ENCODE measurements at regions not wholly inside any gene's neighbourhood (a gene's known extent, or its start where the extent isn't known, plus 50 kb on each side); places are given as distances from the start of the nearest gene placed in this dataset.
A peak's percentile ranks its signal among the peaks of the same experiment; 100 is the strongest.
"Not testable (repeated sequence)": the region's sequence is repeated elsewhere in the genome, so short reads cannot be mapped to it uniquely, and the experiment has no call there.

DNA sequence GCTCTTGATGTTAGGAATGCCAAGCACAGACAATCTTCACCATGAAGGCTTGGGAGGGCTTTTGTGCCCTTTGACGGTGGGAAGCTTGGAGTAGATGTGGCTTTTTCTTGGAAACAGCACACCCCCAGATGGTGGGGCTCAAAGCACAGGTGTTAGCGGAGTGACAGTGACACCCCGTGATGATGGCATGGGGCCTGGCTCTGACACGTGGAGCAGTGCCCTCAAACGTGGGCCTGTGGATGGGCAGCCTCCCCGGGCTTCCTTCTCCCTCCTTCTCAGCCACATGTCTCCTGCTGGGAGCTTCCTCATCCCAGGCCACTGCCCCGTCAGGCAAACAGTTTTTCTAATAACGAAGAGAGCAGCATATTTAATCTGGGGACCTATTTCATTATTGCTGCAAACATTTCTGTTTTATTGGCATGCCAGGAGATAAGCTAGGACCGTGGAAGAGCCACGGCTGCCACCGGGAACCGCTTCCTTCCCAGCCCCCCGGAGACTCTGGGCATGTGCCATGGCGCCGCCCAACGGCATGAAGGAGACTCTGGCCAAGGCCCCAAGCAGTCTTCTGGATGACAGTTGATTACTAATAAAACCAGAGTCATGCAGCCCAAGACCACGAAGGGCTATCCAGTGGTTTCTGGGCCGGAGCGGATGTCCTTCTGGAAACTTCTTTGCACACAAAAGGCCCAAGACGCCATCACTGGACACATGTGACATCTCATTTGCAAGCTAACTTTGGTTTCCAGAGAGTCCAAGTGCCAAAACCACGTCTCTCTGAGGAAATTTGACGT, 280.3 kb upstream of the FOXF1 start:
- no peak for DNase-seq (ENCODE audit: low spot score)

DNA sequence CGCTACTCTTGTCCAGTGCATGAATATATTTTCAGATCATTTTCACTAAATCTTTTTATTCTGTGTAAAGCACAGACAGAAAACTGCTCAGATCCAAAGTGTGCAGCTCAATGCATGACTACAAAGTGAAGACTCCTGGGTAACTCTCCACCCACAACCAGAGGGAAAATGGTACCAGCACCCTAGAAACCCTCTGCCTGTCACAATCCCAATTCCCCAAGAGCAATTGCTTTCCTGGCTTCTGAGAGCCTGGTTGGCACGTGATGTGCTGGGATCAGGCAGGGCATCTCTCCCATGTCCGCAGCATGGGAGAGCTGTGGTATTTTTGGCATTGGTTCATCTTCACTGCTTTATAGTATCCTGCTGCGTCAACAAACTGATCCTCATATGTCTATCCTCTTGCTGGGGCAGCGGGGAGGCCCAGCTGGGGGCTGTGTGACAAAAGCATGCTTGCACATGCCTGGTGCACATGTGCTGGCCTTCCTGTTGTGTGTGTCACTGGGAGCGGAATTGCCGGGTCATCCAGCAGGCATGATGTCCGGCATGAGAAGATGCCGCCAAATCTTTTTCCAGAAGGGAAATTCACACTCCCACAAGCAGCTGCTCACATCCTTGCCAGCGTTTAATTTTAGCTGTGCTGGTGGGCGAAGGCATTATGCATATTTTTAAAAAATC, 278.9 kb upstream of the FOXF1 start:
- DNase-seq (ENCODE audit: low spot score), result no peak

DNA sequence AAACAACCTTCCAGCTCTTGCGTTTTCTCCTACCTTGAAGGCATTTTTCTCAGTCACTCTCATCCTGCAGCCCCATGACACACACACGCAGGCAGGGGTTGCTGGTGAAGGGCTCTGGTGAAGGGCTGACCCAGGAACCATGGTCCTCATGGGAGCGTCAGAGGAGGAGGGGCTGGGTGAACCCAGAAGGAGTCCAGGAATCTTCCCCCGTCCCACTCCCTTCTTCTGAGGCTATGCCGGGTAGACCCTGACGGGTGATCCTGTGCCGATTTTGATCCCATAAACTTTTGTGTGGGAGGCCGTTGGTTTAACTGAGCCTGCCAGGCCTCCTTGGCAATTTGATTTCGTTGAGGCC, 278.4 kb upstream of the FOXF1 start:
- no peak for DNase-seq (ENCODE audit: low spot score)

DNA sequence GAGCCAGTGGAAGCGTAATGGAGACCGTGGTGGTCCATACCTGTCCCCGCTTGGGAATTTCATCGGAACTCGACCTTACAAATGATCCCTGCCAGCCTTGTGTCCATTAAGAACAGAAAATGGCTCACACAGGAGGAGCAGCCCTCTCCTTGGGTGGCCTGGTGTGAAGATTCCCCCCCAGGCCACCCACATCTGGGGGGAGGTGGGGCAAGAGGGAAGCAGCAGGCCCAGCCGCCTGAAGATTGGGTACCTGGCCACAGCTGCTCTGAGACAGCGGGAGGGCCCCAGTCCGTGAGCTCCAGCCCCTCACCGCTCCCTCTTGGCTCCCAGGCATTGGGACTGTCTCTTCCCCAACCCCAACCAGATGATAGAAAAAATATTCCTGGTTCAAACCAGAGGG, 277.8 kb upstream of the FOXF1 start:
- no peak for DNase-seq (ENCODE audit: low spot score)

DNA sequence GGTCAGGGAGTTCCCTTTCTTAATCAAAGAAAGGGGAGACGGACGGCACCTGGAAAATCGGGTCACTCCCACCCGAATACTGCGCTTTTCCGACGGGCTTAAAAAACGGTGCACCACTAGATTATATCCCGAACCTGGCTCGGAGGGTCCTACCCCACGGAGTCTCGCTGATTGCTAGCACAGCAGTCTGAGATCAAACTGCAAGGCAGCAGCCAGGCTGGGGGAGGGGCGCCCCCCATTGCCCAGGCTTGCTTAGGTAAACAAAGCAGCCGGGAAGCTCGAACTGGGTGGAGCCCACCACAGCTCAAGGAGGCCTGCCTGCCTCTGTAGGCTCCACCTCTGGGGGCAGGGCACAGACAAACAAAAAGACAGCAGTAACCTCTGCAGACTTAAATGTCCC, 276.8 kb upstream of the FOXF1 start:
- DNase-seq (ENCODE audit: low spot score), result not testable (repeated sequence)

DNA sequence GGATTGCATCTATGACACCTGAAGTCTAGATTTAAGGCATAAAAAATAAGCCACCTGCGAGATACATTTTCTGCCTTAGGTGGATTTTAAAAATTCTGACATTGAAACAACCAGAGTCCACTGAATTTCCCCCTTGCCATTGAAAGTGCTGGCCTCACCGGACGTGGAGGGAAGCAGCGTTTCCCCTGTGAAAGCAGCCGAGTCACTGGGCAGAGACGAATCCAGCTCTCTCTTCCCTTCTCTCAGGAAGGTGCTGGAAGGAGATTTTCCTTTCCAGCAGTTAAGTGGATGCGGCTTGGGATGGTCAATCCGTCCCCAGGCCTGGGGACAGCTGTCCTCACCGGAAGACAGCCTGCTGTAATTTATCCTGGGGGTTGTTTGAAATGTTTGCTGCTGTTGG, 270.9 kb upstream of the FOXF1 start:
- no peak for DNase-seq (ENCODE audit: low spot score)

DNA sequence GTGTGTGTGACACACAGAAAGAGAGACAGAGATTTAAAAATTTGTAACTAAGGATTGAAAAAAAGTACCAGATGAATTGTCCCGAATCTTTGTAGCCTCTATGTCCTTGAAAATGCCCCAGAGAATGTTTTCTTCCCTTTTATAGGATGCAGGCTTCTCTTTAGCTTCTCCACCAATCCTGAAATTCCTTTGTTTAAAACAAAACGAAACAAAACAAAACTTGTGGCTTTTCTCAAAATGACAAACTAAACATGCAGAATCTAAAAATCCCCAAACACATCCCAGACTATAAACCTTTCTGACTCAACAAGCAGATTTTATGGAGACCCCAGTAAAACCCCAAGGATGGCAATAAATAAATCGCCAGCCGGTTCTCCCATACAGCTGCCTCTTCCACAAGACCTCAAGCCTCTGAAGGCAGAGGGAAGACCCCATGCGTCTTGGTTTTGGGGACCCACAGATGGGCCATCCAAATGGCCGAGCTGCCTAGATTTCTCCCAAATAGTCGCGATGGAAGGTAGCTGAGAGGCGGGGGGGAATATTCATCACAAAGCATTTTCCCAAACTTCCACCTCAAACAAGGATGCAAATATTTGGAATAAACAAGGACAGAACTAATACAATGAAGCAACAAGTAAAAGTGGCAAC, 269.5 kb upstream of the FOXF1 start:
- DNase-seq (ENCODE audit: low spot score), result no peak

DNA sequence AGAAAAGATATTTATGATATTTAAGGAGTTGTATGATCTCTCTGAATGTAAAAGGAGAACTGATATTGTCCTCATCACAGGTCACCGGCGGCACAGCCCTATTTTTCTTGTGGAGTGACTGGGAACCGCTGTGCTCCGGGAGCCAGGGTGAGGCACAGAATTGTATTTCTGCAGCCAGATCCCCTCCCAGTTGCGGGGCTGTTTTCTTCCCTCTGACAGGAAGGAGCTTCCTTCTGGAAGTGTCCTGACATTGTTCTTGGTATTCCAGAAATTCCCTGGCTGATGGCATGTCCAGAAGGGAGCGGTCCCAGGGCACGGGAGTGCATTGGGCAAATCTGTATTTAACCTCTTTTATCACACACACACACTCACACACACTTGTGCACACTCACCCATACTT, 268.6 kb upstream of the FOXF1 start:
- no peak for DNase-seq (ENCODE audit: low spot score)

DNA sequence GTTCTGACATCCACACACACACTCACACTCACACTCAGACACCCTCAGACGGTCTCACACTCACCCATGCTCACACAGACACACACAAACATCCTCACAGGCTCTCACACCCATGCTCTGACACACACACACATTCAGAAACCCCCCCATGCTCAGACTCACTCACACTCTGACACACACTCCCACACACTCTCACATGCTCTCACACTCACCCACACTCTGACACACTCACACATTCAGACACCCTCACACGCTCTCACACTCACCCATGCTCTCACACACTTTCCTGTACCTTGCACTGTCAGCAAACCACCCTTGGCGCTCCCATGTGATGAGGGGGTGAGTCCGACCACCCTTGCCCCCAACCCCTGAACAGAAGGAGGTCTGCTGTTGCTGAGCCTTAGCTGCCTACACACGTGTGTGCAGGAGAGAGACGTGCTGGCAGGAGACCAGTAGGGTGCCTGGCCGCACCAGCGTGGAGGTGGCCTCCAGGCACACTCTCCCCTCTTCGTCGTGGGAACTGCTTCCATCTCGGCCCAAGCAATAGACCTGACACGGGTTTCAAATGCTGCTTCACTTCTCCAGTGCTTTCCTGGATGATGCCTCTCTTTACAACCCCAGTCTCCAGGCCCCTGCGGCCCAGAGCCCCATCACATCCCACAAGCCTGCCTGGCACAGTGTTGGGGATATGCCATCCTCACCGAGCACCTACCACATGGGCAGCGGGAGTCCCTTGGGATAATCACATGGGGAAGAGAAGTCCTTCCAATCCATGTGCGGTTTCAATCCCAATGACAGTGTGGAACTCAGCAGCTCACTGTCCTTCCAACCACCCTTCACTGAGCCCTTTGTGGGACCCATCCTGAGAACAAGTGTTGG, 267.8 kb upstream of the FOXF1 start:
- no peak for DNase-seq (ENCODE audit: low spot score)

DNA sequence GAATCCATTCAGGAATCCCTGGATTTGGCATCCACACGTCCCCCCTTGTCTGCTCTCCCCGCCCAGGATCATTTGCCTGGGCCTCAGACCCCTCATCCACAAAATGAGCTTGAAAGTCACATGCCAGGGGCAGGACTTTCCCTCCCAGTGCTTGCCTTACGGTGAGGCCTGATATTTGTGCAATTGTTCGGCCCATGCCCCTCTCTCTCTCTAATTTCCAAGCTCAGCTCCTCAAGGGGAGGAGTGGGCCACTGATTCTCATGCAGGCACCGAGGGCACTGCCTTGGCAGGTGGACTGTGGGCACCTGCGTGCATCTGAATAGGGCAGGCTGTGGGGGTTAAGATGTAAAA, 267.2 kb upstream of the FOXF1 start:
- no peak for DNase-seq (ENCODE audit: low spot score)

DNA sequence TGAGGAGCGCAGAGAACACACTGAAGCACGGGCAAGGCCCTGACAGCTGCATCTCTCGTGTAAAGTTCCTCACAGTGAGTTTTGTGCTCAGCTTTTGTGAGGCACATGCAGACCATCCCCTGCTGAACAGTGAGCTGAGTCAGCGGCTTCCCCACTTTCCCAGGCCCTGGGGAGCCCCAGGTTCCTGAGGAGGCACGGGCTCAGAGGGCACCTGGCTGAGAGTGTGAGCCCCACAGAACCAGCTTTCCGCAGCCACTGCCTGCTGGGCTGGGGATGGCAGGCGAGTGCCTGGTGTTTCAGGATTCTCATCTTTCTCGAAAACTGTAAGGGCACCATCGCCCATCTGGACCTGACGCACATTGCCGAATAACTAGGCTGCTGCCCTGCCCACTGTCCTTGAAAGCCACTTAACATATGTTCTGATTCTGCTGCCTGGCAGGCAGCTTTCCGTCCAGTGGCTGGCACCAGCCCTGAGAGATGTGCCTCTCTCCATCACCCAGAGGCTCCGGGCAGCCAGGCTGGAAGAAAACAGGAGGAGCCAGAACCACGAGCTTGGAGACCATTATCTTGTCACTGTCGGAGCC, 266.7 kb upstream of the FOXF1 start:
- no peak for DNase-seq (ENCODE audit: low spot score)

DNA sequence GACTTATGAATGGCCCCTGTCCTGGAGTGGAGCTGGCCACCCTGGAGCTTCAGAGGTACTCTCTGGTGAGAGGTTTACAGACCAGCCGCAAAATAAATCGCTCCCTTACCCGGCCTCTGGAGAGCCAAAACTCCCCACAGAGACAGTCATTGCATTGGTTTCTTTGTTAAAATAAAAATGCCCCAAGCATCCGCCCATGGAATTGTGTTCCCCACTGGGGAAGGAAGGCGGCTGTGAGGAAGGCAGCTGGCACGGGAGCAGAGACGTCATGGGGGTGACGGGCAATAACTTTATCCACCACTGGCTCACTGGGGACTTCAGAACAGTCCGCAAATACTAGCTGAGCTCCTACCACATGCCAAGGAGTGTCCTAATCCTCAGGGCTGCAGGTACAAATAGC, 266.2 kb upstream of the FOXF1 start:
- no peak for DNase-seq (ENCODE audit: low spot score)

DNA sequence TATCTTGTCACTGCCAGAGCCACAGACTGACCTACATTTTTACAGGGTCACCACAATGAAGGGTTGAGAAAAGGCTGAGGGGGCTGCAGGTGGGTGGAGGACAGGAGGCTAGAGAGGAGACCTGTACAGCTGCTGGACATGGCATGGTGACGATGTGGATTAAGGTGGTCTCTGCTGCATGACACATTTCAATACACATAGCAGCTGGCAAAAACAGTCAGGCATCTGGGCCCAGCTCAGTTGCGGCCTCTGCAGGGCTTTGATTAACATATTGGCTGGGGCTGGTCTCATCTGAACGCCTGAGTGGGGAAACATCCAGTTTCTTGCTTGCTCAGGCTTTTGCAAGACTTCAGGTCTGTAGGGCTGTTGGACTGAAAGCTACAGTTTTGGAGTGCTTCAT, 265.4 kb upstream of the FOXF1 start:
- DNase-seq (ENCODE audit: low spot score), result no peak

DNA sequence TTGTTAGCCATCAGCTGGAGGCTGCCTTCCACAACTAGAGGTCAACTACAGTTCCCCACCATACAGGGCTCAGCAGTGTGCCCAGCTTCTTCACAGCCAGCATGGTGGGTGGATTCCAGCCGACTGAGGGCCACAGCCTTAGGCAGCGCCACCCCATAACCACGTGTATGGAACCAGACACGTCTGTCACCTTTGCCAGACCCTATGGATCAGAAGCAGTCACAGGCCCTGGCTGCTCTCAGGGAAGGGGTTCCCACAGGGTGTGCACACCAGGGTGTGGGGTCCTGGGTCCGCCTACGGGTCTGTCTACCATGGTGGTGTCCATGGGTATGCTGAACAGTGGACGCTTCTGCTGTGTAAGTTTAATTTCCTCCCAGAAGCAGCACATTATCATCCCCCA, 265.0 kb upstream of the FOXF1 start:
- no peak for DNase-seq (ENCODE audit: low spot score)

DNA sequence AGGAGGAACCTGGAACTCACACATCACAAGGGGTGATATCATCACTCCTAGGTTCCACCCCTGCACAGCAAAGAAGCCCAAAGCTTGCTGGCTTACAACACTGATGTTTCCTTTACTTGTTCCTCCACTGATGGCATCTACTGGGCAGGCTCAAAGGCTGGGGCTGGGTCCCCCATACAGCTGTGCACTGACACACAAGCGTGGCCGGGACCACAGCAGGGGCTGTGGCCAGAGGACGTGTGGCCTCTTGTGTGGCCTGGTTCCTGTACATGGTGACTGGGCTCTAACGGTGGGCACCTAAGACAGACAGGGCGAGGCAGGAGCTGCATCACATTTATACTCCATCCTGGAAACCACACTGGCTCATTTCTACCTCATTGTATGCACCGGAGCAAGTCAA, 264.4 kb upstream of the FOXF1 start:
- DNase-seq (ENCODE audit: low spot score), result no peak

DNA sequence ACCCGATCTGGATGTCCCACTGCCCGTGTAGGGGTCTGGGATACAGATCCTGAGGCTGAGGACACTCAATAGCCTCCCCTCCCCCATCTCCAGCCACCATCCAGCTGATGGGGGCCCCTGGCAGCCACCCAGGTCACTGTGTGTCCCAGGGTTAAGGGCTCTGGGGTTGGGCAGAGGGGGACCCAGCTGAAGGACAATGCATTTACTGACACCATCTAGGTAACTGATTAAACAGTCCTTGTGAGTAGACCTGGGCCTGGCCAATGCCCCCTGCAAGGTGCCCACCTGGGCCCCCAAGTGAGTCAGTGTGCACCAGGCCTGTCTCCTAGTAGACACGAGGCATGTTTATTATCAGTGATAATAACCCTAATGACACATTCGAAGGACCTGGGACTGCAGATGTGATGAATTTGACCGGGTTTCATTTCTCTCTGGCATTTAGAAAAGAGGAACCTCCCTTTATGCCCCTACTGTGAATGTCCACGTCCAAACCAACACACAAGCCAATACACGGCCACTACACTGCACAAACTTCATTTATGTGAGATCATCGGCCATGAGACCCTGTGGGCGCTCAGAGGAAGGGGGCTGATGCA, 261.9 kb upstream of the FOXF1 start:
- no peak for DNase-seq (ENCODE audit: low spot score)

DNA sequence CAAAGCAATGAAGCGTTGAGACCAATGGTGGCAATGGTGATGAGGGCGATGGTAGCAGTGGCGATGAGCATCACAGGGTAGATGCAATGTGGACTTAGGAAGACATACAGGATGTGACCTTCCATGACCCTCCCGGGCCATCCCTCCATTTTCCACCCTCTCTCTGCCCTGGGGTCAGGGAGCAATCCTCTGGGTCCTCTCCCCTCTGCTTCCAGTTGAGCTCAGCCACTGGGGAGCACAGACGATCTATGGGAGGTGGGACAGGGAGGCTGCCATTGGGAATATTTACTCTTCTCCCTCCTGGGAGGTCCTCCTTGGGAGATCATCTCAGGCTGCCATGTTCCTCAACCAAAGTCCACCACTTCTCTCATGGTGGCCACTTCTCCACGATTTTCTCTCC, 260.7 kb upstream of the FOXF1 start:
- no peak for DNase-seq (ENCODE audit: low spot score)

DNA sequence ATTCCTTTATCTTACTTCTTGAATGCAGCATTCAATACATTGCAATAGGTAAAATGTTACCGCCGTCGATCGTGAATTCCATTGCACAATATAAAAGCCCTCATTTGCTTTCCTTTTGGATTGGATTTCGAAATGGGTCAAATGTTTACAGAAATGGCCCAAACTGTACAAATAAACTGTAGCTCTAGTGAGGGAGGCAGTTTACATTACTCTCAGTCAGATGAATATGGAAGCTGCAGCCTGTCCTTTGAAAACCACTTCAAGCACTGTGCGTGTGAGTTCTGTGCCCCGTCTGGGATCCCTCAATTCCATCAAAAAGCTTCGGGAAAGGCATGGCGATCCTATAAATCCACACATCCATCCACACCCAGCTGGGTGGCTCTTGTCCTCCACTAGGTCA, 258.6 kb upstream of the FOXF1 start:
- DNase-seq (ENCODE audit: low spot score), result no peak

DNA sequence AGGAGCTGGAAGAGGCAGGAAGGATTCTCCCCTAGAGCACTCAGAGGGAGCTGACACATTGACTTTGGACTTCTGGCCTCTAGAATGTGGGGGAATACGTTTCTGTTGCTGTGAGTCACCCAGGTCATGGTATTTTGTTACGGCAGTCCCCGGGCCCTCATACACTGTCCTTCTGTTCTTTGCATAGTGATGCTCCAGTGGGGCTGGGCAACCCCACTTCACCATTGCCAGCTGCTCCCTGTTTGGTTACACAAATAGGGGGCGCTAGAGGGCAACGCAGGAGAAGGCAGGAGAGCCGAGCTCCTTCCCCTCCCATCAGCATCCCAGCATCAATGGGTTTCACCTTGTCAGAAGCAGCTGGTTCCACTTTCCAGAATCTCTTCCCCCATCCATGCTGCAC, 257.7 kb upstream of the FOXF1 start:
- peak; percentile 8 for DNase-seq (ENCODE audit: low spot score)

DNA sequence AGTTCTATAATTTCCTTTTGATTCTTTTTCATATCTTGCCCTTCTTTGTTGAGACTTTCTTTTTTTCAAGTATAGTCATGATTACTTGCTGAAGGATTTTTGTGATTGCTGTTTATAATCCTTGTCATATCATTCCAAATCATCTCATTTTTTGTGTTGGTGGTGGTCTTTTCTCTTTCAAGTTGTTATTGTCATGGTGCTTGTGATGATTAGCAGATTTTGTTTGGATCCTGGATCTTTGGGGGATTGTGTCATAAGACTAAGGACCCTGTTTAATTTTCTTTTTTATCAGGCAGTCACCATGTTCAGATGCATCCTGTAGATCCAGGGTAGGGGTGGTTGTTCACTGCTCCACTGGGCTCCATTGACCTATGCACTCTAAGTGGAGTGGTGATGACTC, 254.4 kb upstream of the FOXF1 start:
- no peak for DNase-seq (ENCODE audit: low spot score)

DNA sequence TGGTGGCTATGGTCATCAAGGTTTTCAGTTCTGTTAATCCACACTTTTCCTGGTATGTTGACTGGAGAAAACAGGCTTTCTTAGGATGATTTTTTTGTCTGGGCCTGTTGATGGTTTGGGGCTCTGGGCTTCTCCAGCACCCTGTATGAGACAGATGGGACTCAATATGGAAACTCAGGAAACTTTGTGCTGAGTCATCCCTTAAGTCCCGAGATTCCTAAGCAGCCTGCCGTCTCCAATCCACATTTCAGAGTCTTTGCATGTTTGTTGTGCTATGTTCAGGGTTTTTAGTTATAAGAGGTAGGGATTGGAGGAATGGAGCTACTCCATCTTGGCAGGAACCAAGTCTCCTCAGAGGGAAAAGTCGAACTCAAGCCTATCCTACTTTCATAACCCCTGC, 253.3 kb upstream of the FOXF1 start:
- no peak for DNase-seq (ENCODE audit: low spot score)

DNA sequence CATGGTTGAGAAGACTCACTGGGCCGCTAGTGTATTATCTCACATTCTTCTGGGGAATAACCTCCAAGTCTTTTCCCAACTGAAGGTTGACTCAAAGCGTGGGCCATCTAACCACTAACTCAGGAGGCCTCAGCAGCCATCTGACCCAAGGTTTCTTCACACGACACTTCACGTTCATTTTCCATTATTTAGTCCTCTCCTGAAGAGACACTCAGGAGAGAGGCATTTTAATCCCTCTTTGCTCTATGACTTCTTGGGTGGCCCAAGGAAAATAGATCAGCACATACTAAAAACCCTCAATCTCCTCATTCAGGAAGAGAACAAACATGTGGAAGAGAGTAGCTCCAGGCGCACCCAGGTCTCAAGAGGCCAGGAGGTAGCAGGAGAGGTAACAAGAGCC, 252.8 kb upstream of the FOXF1 start:
- no peak for DNase-seq (ENCODE audit: low spot score)

All from cerebellar cortex (tissue), 1 donor.